HL-60 (cell line): ENCODE measurements at regions not wholly inside any gene's neighbourhood (a gene's known extent, or its start where the extent isn't known, plus 50 kb on each side); places are given as distances from the start of the nearest gene placed in this dataset.

Source experiments
- DNase-seq, 2 experiments: peaks; one replicate each; pipeline ENCODE4 v3.0.0-alpha.2; 2010 to 2020; ENCODE audit warnings: low read depth in 1 of 2, low spot score in 1 of 2
- H3K27ac ChIP-seq: fragments of 250-450 bp; sonication (Bioruptor Pico); replicated peaks from 2 replicates; pipeline ENCODE4 v1.5.1; 2020; ENCODE audit warnings: mild to moderate bottlenecking, moderate library complexity
- H3K27me3 ChIP-seq: fragments of 250-450 bp; sonication (Bioruptor Pico); 2 replicates; pipeline ENCODE4 v1.5.1; 2021; ENCODE audit warnings: mild to moderate bottlenecking, moderate library complexity; ENCODE audit not compliant: insufficient read depth, poor library complexity, severe bottlenecking
- H3K4me3 ChIP-seq: replicated peaks from 2 replicates; pipeline ENCODE4 v1.5.1; 2011; ENCODE audit warnings: mild to moderate bottlenecking, control low read depth, low read length; ENCODE audit not compliant: insufficient read depth
- GABPA ChIP-seq: IDR thresholded peaks from 2 replicates; pipeline ENCODE4 v1.6.1; 2012; ENCODE audit warnings: low read depth
- POLR2AphosphoS5 ChIP-seq: IDR thresholded peaks from 2 replicates; pipeline ENCODE4 v1.6.1; 2012; ENCODE audit warnings: low read depth
- SPI1 ChIP-seq: IDR thresholded peaks from 2 replicates; pipeline ENCODE4 v1.6.1; 2012; ENCODE audit warnings: low read depth, mild to moderate bottlenecking, borderline replicate concordance
- TF ChIP-seq, protein P1 (sequence below): IDR thresholded peaks from 2 replicates; pipeline ENCODE4 v1.6.1; 2012; ENCODE audit warnings: low read depth; ENCODE audit not compliant: insufficient replicate concordance
- TF ChIP-seq, protein P2 (sequence below): IDR thresholded peaks from one replicate; pipeline ENCODE4 v1.5.1; 2011; ENCODE audit warnings: low read length, control low read depth, inconsistent platforms; ENCODE audit not compliant: insufficient read depth

DNA sequence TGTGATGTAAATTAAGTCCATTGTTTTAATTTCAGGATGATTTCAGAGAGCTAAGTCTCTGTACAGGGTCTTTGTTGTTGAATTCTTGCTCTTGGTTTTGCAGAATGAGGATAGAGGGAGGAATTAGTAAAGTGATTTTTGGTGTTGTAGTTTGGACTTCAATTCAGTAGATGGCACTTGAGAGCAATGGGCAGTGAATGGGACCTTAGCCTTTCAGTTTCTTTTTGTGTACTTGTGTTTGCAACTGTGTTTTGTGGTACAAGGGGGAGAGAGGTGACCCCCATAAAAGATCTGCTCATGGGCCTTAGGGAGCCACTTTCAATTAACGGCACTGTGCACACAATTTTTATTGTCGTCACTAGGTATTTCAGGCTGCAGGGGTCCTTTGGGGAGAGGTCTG lies 340.0 kb downstream of the DCAF12L2 start:
- DNase-seq = no peak
- no peaks in the 10 kb centered on the region for H3K27me3 ChIP-seq
- TF ChIP-seq GABPA = no peak
- TF ChIP-seq, protein P1, sequence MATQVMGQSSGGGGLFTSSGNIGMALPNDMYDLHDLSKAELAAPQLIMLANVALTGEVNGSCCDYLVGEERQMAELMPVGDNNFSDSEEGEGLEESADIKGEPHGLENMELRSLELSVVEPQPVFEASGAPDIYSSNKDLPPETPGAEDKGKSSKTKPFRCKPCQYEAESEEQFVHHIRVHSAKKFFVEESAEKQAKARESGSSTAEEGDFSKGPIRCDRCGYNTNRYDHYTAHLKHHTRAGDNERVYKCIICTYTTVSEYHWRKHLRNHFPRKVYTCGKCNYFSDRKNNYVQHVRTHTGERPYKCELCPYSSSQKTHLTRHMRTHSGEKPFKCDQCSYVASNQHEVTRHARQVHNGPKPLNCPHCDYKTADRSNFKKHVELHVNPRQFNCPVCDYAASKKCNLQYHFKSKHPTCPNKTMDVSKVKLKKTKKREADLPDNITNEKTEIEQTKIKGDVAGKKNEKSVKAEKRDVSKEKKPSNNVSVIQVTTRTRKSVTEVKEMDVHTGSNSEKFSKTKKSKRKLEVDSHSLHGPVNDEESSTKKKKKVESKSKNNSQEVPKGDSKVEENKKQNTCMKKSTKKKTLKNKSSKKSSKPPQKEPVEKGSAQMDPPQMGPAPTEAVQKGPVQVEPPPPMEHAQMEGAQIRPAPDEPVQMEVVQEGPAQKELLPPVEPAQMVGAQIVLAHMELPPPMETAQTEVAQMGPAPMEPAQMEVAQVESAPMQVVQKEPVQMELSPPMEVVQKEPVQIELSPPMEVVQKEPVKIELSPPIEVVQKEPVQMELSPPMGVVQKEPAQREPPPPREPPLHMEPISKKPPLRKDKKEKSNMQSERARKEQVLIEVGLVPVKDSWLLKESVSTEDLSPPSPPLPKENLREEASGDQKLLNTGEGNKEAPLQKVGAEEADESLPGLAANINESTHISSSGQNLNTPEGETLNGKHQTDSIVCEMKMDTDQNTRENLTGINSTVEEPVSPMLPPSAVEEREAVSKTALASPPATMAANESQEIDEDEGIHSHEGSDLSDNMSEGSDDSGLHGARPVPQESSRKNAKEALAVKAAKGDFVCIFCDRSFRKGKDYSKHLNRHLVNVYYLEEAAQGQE = no peak
- TF ChIP-seq SPI1 = no peak
- H3K4me3 ChIP-seq = no peak overlapping the region
- H3K27ac ChIP-seq = no peak overlapping the region

DNA sequence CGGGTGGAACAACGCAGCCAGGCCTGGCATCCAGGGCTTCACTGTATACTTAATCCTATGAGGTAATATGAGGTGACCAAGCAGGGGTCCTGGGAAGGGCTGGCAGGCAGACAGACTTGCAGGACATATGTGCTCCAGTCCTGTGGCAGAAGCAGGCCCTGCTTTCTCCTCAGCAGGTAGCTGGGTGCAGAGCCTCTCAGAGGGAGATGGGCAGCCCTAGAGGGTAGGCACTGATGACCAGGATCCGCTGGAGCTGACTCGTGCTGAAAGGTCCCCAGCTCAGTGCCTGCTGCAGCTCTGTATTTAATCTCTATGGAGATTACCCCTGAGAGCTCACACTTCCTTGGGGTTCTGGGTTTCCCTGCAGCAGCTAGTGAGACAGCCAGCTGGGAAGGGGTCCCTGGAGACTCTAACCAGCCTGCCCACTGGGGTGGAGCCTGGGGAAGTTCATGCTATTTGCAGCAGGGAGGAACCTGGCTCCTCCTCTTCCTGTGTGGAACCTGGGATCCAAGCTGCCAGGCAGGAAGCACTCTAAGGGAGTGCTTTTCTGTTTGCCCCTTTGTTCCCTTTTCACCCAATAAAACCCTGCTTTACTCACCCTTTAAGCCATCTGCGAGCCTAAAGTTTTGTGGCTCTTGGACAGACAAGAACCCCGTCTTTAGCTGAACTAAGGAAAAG lies 339.2 kb downstream of the DCAF12L2 start:
- no peak for DNase-seq
- TF ChIP-seq GABPA (no peak), SPI1 (no peak), POLR2AphosphoS5 (no peak)
- TF ChIP-seq, protein P1 = no peak
- TF ChIP-seq, protein P2, sequence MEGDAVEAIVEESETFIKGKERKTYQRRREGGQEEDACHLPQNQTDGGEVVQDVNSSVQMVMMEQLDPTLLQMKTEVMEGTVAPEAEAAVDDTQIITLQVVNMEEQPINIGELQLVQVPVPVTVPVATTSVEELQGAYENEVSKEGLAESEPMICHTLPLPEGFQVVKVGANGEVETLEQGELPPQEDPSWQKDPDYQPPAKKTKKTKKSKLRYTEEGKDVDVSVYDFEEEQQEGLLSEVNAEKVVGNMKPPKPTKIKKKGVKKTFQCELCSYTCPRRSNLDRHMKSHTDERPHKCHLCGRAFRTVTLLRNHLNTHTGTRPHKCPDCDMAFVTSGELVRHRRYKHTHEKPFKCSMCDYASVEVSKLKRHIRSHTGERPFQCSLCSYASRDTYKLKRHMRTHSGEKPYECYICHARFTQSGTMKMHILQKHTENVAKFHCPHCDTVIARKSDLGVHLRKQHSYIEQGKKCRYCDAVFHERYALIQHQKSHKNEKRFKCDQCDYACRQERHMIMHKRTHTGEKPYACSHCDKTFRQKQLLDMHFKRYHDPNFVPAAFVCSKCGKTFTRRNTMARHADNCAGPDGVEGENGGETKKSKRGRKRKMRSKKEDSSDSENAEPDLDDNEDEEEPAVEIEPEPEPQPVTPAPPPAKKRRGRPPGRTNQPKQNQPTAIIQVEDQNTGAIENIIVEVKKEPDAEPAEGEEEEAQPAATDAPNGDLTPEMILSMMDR = no peak
- H3K27ac ChIP-seq = no peak overlapping the region
- H3K4me3 ChIP-seq = no peak overlapping the region
- no peaks in the 10 kb centered on the region for H3K27me3 ChIP-seq

DNA sequence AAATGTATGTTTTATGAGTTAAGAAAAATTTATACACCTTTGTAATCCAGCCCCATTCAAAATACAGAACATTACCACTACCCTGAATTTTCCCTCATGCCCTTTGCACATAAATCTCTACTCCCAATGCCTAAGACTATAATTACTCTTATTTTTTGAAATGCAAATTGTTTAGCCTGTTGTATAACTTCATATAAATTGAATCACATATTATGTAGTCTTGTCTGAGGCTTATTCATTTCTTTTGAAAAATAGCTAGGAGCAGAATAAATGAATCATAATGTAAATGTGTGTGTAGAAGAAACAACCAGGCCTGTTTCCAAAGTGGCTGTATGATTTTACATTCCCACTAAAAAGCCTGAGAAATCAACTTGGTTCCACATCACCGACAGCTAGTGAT lies 319.8 kb downstream of the DCAF12L2 start:
- no peak overlapping the region for H3K27ac ChIP-seq
- TF ChIP-seq POLR2AphosphoS5 = no peak
- no peak for TF ChIP-seq SPI1
- TF ChIP-seq GABPA = no peak
- TF ChIP-seq, protein P2 = no peak
- TF ChIP-seq, protein P1 = no peak
- no peak overlapping the region for H3K4me3 ChIP-seq
- no peak for DNase-seq
- no peaks in the 10 kb centered on the region for H3K27me3 ChIP-seq
